HG03196 (cell line): ENCODE measurements at regions not wholly inside any gene's neighbourhood (a gene's known extent, or its start where the extent isn't known, plus 50 kb on each side); places are given as distances from the start of the nearest gene placed in this dataset.
A peak's percentile ranks its signal among the peaks of the same experiment; 100 is the strongest.
"Not testable (repeated sequence)": the region's sequence is repeated elsewhere in the genome, so short reads cannot be mapped to it uniquely, and the experiment has no call there.

Experiments used
- ATAC-seq: cut with Tn5 transposase; IDR thresholded peaks from one replicate; pipeline ENCODE4 v1.9.1; 2021; ENCODE audit not compliant: unreplicated experiment

- peak; percentile 80 for ATAC-seq
Measured at GRCh38 chr16:10312784-10313724, 72.8 kb upstream of the ATF7IP2 start.

- ATAC-seq, result no peak
Measured at GRCh38 chr16:10314317-10314716, 71.5 kb upstream of the ATF7IP2 start.

GRCh38 chr16:10314811-10315210 lies 71.0 kb upstream of the ATF7IP2 start:
- no peak for ATAC-seq

GRCh38 chr16:10317425-10318001 lies 68.3 kb upstream of the ATF7IP2 start:
- ATAC-seq, result no peak

GRCh38 chr16:10318798-10319500 lies 66.9 kb upstream of the ATF7IP2 start:
- ATAC-seq, result no peak

- no peak for ATAC-seq
Measured at GRCh38 chr16:10321407-10322387, 64.2 kb upstream of the ATF7IP2 start.

- no peak for ATAC-seq
Measured at GRCh38 chr16:10322723-10323527, 62.9 kb upstream of the ATF7IP2 start.

GRCh38 chr16:10323528-10323869 lies 62.4 kb upstream of the ATF7IP2 start:
- no peak for ATAC-seq

- no peak for ATAC-seq
Measured at GRCh38 chr16:10324210-10324609, 61.7 kb upstream of the ATF7IP2 start.

- ATAC-seq, result no peak
Measured at GRCh38 chr16:10325783-10326543, 59.9 kb upstream of the ATF7IP2 start.

- ATAC-seq, result no peak
Measured at GRCh38 chr16:10326647-10327046, 59.2 kb upstream of the ATF7IP2 start.

- ATAC-seq, result not testable (repeated sequence)
Measured at GRCh38 chr16:10328291-10328690, 57.6 kb upstream of the ATF7IP2 start.

GRCh38 chr16:10332241-10332640 lies 53.6 kb upstream of the ATF7IP2 start:
- no peak for ATAC-seq

GRCh38 chr16:10332775-10333174 lies 53.1 kb upstream of the ATF7IP2 start:
- no peak for ATAC-seq

GRCh38 chr16:10333321-10334032 lies 52.4 kb upstream of the ATF7IP2 start:
- ATAC-seq, result no peak

GRCh38 chr16:10335681-10336080 lies 50.2 kb upstream of the ATF7IP2 start:
- ATAC-seq, result no peak
